GM12878 (cell line): ENCODE measurements at regions not wholly inside any gene's neighbourhood (a gene's known extent, or its start where the extent isn't known, plus 50 kb on each side); places are given as distances from the start of the nearest gene placed in this dataset.

Source experiments
- ATAC-seq: fragments of 200-7000 bp; cut with Tn5 transposase; 3 replicates; pipeline ENCODE4 v1.9.1; 2020; ENCODE audit warnings: mild to moderate bottlenecking, moderate library complexity
- BruUV-seq: library from RNA; stranded (reverse); fragments of 400-500 nt; replicated peaks from 2 replicates; lab custom pipeline; 2021; lab: Mats Ljungman, UMichigan
- CTCF ChIA-PET: fragments of 300-600 bp; sonication (Branson Sonifier 250); formaldehyde crosslinking; extraction: SDS; loops from one replicate; lab custom pipeline; 2021; ENCODE audit warnings: inconsistent platforms; lab: Yijun Ruan, JAX
- POLR2A ChIA-PET: fragments of 350-600 bp; formaldehyde crosslinking; extraction: SDS; loops from one replicate; lab custom pipeline; 2021; ENCODE audit warnings: inconsistent platforms; lab: Charles Lee
- RAD21 ChIA-PET: fragments of 300-600 bp; sonication (Branson Sonifier 250); formaldehyde crosslinking; loops from one replicate; lab custom pipeline; 2023; ENCODE audit warnings: antibody characterized with exemption; ENCODE audit not compliant: unreplicated experiment; lab: Charles Lee
- SMC1A ChIA-PET: fragments of 300-600 bp; sonication (Branson Sonifier 250); formaldehyde crosslinking; loops from one replicate; lab custom pipeline; 2023; ENCODE audit not compliant: unreplicated experiment, uncharacterized antibody; lab: Charles Lee
- DNase-seq: peaks from one replicate; pipeline ENCODE4 v3.0.0-alpha.2; 2011; ENCODE audit warnings: low read depth, low spot score
- FAIRE-seq: peaks from 3 replicates; lab custom pipeline; 2011; peaks lifted over from hg19 to GRCh38; lab: Jason Lieb, UNC
- H2AFZ ChIP-seq: 2 replicates; pipeline ENCODE4 v1.6.0; 2011; ENCODE audit warnings: low read depth, low read length, control low read depth; ENCODE audit not compliant: control insufficient read depth
- H3K27ac ChIP-seq: 2 replicates; pipeline ENCODE4 v1.5.1; 2011; ENCODE audit warnings: control low read depth; ENCODE audit not compliant: control insufficient read depth, insufficient read depth
- H3K27me3 ChIP-seq, 2 experiments: replicated peaks in 1 of 2; 2 replicates each; pipeline versions ENCODE4 v1.6.0 to v1.6.1; 2011; ENCODE audit warnings: low read length in 1 of 2; ENCODE audit not compliant: control insufficient read depth in 2 of 2, insufficient read depth in 2 of 2
- H3K36me3 ChIP-seq, 2 experiments: 2 replicates each; pipeline ENCODE4 v1.5.1; 2011; ENCODE audit warnings: low read length in 1 of 2; ENCODE audit not compliant: control insufficient read depth in 2 of 2, insufficient read depth in 2 of 2
- H3K4me1 ChIP-seq: 2 replicates; pipeline ENCODE4 v1.6.1; 2011; ENCODE audit warnings: mild to moderate bottlenecking, low read length, moderate library complexity, mixed read lengths; ENCODE audit not compliant: control insufficient read depth, insufficient read depth
- H3K4me2 ChIP-seq: 2 replicates; pipeline ENCODE4 v1.6.0; 2011; ENCODE audit warnings: control low read depth; ENCODE audit not compliant: control insufficient read depth, insufficient read depth
- H3K4me3 ChIP-seq: fragments of 200-600 bp; sonication (generic); 2 replicates; pipeline ENCODE4 v1.5.1; 2016
- H3K79me2 ChIP-seq: 2 replicates; pipeline ENCODE4 v1.6.0; 2011; ENCODE audit warnings: low read length; ENCODE audit not compliant: control insufficient read depth, insufficient read depth
- H3K9ac ChIP-seq: 2 replicates; pipeline ENCODE4 v1.8.0; 2011; ENCODE audit warnings: low read length, control low read depth, mixed read lengths; ENCODE audit not compliant: control insufficient read depth, insufficient read depth
- H3K9me3 ChIP-seq: replicated peaks from 3 replicates; pipeline ENCODE4 v1.5.1; 2011; ENCODE audit warnings: mild to moderate bottlenecking, low read length; ENCODE audit not compliant: control insufficient read depth, insufficient read depth
- H4K20me1 ChIP-seq: 2 replicates; pipeline ENCODE4 v1.6.0; 2011; ENCODE audit not compliant: control insufficient read depth, insufficient read depth
- BCL11A ChIP-seq: IDR thresholded peaks from 2 replicates; pipeline ENCODE4 v1.6.1; 2011; ENCODE audit warnings: low read depth, low read length
- BRCA1 ChIP-seq: IDR thresholded peaks from 2 replicates; pipeline ENCODE4 v1.6.1; 2011; ENCODE audit warnings: low read depth, low read length, improper control_type of control experiment
- CHD2 ChIP-seq: IDR thresholded peaks from 2 replicates; pipeline ENCODE4 v1.6.1; 2011; ENCODE audit warnings: low read depth, low read length, improper control_type of control experiment, borderline replicate concordance
- FOS ChIP-seq: IDR thresholded peaks from 3 replicates; pipeline ENCODE4 v1.6.1; 2011; ENCODE audit warnings: borderline replicate concordance; ENCODE audit not compliant: insufficient read length; ENCODE audit errors: extremely low read depth
- FOXM1 ChIP-seq: IDR thresholded peaks from 2 replicates; pipeline ENCODE4 v1.6.1; 2012; ENCODE audit warnings: low read depth, mild to moderate bottlenecking, inconsistent platforms, low read length, moderate library complexity
- IKZF2 ChIP-seq, 2 experiments: fragments of 450-650 bp; IDR thresholded peaks; 2 replicates each; pipeline ENCODE4 v1.6.1; 2017; ENCODE audit warnings: mild to moderate bottlenecking in 2 of 2, moderate library complexity in 2 of 2
- IRF3 ChIP-seq: fragments of 450-650 bp; IDR thresholded peaks from 2 replicates; pipeline ENCODE4 v1.6.1; 2014; ENCODE audit warnings: mild to moderate bottlenecking
- IRF5 ChIP-seq: fragments of 450-650 bp; IDR thresholded peaks from 2 replicates; pipeline ENCODE4 v1.6.1; 2017; ENCODE audit warnings: borderline replicate concordance
- NFIC ChIP-seq: IDR thresholded peaks from 2 replicates; pipeline ENCODE4 v1.6.1; 2012; ENCODE audit warnings: low read depth, mild to moderate bottlenecking, inconsistent platforms, low read length, moderate library complexity
- POLR2AphosphoS2 ChIP-seq: IDR thresholded peaks from 2 replicates; pipeline ENCODE4 v1.6.1; 2011; ENCODE audit warnings: low read depth, mild to moderate bottlenecking, low read length, improper control_type of control experiment, moderate library complexity
- POLR2AphosphoS5 ChIP-seq: IDR thresholded peaks from 2 replicates; pipeline ENCODE4 v1.6.1; 2011; ENCODE audit warnings: mild to moderate bottlenecking, low read length, inconsistent platforms
- RELA ChIP-seq: fragments of 450-650 bp; IDR thresholded peaks from 2 replicates; pipeline ENCODE4 v1.8.0; 2014; ENCODE audit warnings: borderline replicate concordance; ENCODE audit not compliant: partially characterized antibody
- TCF7 ChIP-seq: IDR thresholded peaks from 2 replicates; pipeline ENCODE4 v1.6.1; 2014; ENCODE audit warnings: antibody characterized with exemption, borderline replicate concordance
- YBX1 ChIP-seq: fragments of 450-650 bp; IDR thresholded peaks from 2 replicates; pipeline ENCODE4 v1.6.1; 2016; ENCODE audit warnings: antibody characterized with exemption
- WGBS: methylation state at CpG from one replicate; pipeline ENCODE4 v1.1.6; 2016; ENCODE audit warnings: low lambda C conversion rate; ENCODE audit not compliant: insufficient replicate concordance, insufficient coverage; ENCODE audit errors: missing lambda C conversion rate; 5-methylcytosine and 5-hydroxymethylcytosine counted together
- in situ Hi-C: fragments of 300-500 bp; cut with MboI; formaldehyde crosslinking; loops from 9 replicates; pipeline ENCODE4 v1.14.3; 2018; ENCODE audit warnings: mixed read lengths
- intact Hi-C: fragments of 100-400 bp; cut with micrococcal nuclease; formaldehyde crosslinking; loops from one replicate; pipeline ENCODE4 v1.14.2; 2022; ENCODE audit not compliant: unreplicated experiment
- TF ChIP-seq, protein P1 (sequence below): fragments of 450-650 bp; IDR thresholded peaks from 2 replicates; pipeline ENCODE4 v1.6.1; 2017; ENCODE audit warnings: mild to moderate bottlenecking, moderate library complexity
- TF ChIP-seq, protein P2 (sequence below): fragments of 450-650 bp; formaldehyde crosslinking; IDR thresholded peaks from 2 replicates; pipeline ENCODE4 v1.5.0; 2022; ENCODE audit warnings: mild to moderate bottlenecking, missing genetic modification characterization

GRCh38 chr19:31597616-31598015 lies 248.4 kb upstream of the TSHZ3 start:
- BruUV-seq: no TSS peak
- DNase-seq (no peak), FAIRE-seq (no peak), ATAC-seq (no peak)
- Histone ChIP-seq H4K20me1 (no peaks in the 10 kb centered on the region), H3K36me3 (no peaks in the 10 kb centered on the region), H3K27me3 (no peaks in the 10 kb centered on the region), H3K9ac (no peak overlapping the region), H3K4me3 (no peak overlapping the region), H3K4me1 (no peaks in the 10 kb centered on the region), H2AFZ (no peak overlapping the region), H3K4me2 (no peak overlapping the region), H3K79me2 (no peaks in the 10 kb centered on the region), H3K9me3 (no peaks in the 10 kb centered on the region; the same call in 2 of the 3 replicates), H3K27ac (no peak overlapping the region)
- ChIA-PET CTCF (no interaction called here), SMC1A (no interaction called here), RAD21 (no interaction called here), POLR2A (no interaction called here)
- WGBS: 36% methylated on average over 9 of the region's 9 CpGs
- in situ Hi-C loops: no loop called here
- intact Hi-C loops: no loop called here
- TF ChIP-seq BCL11A: no peak
- TF ChIP-seq FOXM1: no peak
- TF ChIP-seq IRF5: no peak
- no peak for TF ChIP-seq TCF7
- no peak for TF ChIP-seq POLR2AphosphoS5
- TF ChIP-seq BRCA1: no peak
- TF ChIP-seq YBX1: no peak
- TF ChIP-seq POLR2AphosphoS2: no peak
- no peak for TF ChIP-seq NFIC
- no peak for TF ChIP-seq IRF3
- no peak for TF ChIP-seq FOS
- TF ChIP-seq CHD2: no peak
- no peak for TF ChIP-seq RELA
- TF ChIP-seq IKZF2 (IDR thresholded peaks at IDR 0.05): no peak
- TF ChIP-seq, protein P1, sequence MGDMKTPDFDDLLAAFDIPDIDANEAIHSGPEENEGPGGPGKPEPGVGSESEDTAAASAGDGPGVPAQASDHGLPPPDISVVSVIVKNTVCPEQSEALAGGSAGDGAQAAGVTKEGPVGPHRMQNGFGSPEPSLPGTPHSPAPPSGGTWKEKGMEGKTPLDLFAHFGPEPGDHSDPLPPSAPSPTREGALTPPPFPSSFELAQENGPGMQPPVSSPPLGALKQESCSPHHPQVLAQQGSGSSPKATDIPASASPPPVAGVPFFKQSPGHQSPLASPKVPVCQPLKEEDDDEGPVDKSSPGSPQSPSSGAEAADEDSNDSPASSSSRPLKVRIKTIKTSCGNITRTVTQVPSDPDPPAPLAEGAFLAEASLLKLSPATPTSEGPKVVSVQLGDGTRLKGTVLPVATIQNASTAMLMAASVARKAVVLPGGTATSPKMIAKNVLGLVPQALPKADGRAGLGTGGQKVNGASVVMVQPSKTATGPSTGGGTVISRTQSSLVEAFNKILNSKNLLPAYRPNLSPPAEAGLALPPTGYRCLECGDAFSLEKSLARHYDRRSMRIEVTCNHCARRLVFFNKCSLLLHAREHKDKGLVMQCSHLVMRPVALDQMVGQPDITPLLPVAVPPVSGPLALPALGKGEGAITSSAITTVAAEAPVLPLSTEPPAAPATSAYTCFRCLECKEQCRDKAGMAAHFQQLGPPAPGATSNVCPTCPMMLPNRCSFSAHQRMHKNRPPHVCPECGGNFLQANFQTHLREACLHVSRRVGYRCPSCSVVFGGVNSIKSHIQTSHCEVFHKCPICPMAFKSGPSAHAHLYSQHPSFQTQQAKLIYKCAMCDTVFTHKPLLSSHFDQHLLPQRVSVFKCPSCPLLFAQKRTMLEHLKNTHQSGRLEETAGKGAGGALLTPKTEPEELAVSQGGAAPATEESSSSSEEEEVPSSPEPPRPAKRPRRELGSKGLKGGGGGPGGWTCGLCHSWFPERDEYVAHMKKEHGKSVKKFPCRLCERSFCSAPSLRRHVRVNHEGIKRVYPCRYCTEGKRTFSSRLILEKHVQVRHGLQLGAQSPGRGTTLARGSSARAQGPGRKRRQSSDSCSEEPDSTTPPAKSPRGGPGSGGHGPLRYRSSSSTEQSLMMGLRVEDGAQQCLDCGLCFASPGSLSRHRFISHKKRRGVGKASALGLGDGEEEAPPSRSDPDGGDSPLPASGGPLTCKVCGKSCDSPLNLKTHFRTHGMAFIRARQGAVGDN: no peak
- TF ChIP-seq, protein P2, sequence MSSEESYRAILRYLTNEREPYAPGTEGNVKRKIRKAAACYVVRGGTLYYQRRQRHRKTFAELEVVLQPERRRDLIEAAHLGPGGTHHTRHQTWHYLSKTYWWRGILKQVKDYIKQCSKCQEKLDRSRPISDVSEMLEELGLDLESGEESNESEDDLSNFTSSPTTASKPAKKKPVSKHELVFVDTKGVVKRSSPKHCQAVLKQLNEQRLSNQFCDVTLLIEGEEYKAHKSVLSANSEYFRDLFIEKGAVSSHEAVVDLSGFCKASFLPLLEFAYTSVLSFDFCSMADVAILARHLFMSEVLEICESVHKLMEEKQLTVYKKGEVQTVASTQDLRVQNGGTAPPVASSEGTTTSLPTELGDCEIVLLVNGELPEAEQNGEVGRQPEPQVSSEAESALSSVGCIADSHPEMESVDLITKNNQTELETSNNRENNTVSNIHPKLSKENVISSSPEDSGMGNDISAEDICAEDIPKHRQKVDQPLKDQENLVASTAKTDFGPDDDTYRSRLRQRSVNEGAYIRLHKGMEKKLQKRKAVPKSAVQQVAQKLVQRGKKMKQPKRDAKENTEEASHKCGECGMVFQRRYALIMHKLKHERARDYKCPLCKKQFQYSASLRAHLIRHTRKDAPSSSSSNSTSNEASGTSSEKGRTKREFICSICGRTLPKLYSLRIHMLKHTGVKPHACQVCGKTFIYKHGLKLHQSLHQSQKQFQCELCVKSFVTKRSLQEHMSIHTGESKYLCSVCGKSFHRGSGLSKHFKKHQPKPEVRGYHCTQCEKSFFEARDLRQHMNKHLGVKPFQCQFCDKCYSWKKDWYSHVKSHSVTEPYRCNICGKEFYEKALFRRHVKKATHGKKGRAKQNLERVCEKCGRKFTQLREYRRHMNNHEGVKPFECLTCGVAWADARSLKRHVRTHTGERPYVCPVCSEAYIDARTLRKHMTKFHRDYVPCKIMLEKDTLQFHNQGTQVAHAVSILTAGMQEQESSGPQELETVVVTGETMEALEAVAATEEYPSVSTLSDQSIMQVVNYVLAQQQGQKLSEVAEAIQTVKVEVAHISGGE (CRISPR knock-in tag): no peak
